Suprapubic skin (tissue), 4 donors: ENCODE measurements at regions not wholly inside any gene's neighbourhood (a gene's known extent, or its start where the extent isn't known, plus 50 kb on each side); places are given as distances from the start of the nearest gene placed in this dataset.

ENCODE experiments used
- EP300 ChIP-seq: sonication (generic); formaldehyde crosslinking; IDR thresholded peaks from one replicate; pipeline ENCODE4 v1.6.1; 2017; ENCODE audit warnings: antibody characterized with exemption
- POLR2A ChIP-seq, 2 donors: fragments of 450-650 bp; IDR thresholded peaks; one replicate each; pipeline ENCODE4 v1.6.1; 2017; ENCODE audit warnings: antibody characterized with exemption in 2 of 2, mild to moderate bottlenecking in 2 of 2, moderate library complexity in 2 of 2
- POLR2AphosphoS5 ChIP-seq, 3 donors: sonication (generic); formaldehyde crosslinking; IDR thresholded peaks; one replicate each; pipeline ENCODE4 v1.6.1; 2017; ENCODE audit warnings: antibody characterized with exemption in 3 of 3
- TF ChIP-seq, protein P1 (sequence below), 2 donors: fragments of 200-600 bp in 1 of 2; fragments of 450-650 bp in 1 of 2; sonication (generic) in 1 of 2; IDR thresholded peaks; one replicate each; pipeline ENCODE4 v1.5.1; 2016 to 2019; ENCODE audit warnings: antibody characterized with exemption in 2 of 2, mild to moderate bottlenecking in 1 of 2, moderate library complexity in 1 of 2

GRCh38 chr15:38788918-38789317, 224.3 kb upstream of the RASGRP1 start:
- TF ChIP-seq POLR2AphosphoS5 (IDR thresholded peaks at IDR 0.05) (no peak), EP300 (no peak), POLR2A (IDR thresholded peaks at IDR 0.05) (no peak)
- TF ChIP-seq, protein P1, sequence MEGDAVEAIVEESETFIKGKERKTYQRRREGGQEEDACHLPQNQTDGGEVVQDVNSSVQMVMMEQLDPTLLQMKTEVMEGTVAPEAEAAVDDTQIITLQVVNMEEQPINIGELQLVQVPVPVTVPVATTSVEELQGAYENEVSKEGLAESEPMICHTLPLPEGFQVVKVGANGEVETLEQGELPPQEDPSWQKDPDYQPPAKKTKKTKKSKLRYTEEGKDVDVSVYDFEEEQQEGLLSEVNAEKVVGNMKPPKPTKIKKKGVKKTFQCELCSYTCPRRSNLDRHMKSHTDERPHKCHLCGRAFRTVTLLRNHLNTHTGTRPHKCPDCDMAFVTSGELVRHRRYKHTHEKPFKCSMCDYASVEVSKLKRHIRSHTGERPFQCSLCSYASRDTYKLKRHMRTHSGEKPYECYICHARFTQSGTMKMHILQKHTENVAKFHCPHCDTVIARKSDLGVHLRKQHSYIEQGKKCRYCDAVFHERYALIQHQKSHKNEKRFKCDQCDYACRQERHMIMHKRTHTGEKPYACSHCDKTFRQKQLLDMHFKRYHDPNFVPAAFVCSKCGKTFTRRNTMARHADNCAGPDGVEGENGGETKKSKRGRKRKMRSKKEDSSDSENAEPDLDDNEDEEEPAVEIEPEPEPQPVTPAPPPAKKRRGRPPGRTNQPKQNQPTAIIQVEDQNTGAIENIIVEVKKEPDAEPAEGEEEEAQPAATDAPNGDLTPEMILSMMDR (IDR thresholded peaks at IDR 0.05): no peak
